ENCODE measurements at regions not wholly inside any gene's neighbourhood (a gene's known extent, or its start where the extent isn't known, plus 50 kb on each side); places are given as distances from the start of the nearest gene placed in this dataset.
"Not testable (repeated sequence)": the region's sequence is repeated elsewhere in the genome, so short reads cannot be mapped to it uniquely, and the experiment has no call there.

GRCh38 chr3:181330257-181330656, 340.7 kb upstream of the DNAJC19 start:
- DNase-seq (ENCODE audit: low spot score), result no peak

GRCh38 chr3:181329024-181329423, 339.5 kb upstream of the DNAJC19 start:
- peak; percentile 41 for DNase-seq (ENCODE audit: low spot score)

GRCh38 chr3:181328346-181328745, 338.8 kb upstream of the DNAJC19 start:
- DNase-seq (ENCODE audit: low spot score), result no peak

GRCh38 chr3:181327349-181327748, 337.8 kb upstream of the DNAJC19 start:
- no peak for DNase-seq (ENCODE audit: low spot score)

- DNase-seq (ENCODE audit: low spot score), result peak; percentile 38
Measured at GRCh38 chr3:181326637-181327223, 337.2 kb upstream of the DNAJC19 start.

GRCh38 chr3:181324516-181324915, 335.0 kb upstream of the DNAJC19 start:
- DNase-seq (ENCODE audit: low spot score), result not testable (repeated sequence)

- no peak for DNase-seq (ENCODE audit: low spot score)
Measured at GRCh38 chr3:181318321-181318720, 328.8 kb upstream of the DNAJC19 start.

GRCh38 chr3:181317508-181317907, 328.0 kb upstream of the DNAJC19 start:
- DNase-seq (ENCODE audit: low spot score), result no peak

- DNase-seq (ENCODE audit: low spot score), result peak; percentile 26
Measured at GRCh38 chr3:181316482-181316881, 326.9 kb upstream of the DNAJC19 start.

GRCh38 chr3:181313335-181313734, 323.8 kb upstream of the DNAJC19 start:
- no peak for DNase-seq (ENCODE audit: low spot score)

- no peak for DNase-seq (ENCODE audit: low spot score)
Measured at GRCh38 chr3:181311186-181311585, 321.6 kb upstream of the DNAJC19 start.

- no peak for DNase-seq (ENCODE audit: low spot score)
Measured at GRCh38 chr3:181302960-181303359, 313.4 kb upstream of the DNAJC19 start.

GRCh38 chr3:181300033-181300432, 310.5 kb upstream of the DNAJC19 start:
- DNase-seq (ENCODE audit: low spot score), result no peak

- no peak for DNase-seq (ENCODE audit: low spot score)
Measured at GRCh38 chr3:181298421-181298820, 308.9 kb upstream of the DNAJC19 start.

- no peak for DNase-seq (ENCODE audit: low spot score)
Measured at GRCh38 chr3:181292984-181293383, 303.4 kb upstream of the DNAJC19 start.

- no peak for DNase-seq (ENCODE audit: low spot score)
Measured at GRCh38 chr3:181290941-181291340, 301.4 kb upstream of the DNAJC19 start.

- DNase-seq (ENCODE audit: low spot score), result no peak
Measured at GRCh38 chr3:181289306-181289705, 299.8 kb upstream of the DNAJC19 start.

- no peak for DNase-seq (ENCODE audit: low spot score)
Measured at GRCh38 chr3:181288145-181288544, 298.6 kb upstream of the DNAJC19 start.

- no peak for DNase-seq (ENCODE audit: low spot score)
Measured at GRCh38 chr3:181279239-181279565, 289.7 kb upstream of the DNAJC19 start.

GRCh38 chr3:181278468-181279238, 289.1 kb upstream of the DNAJC19 start:
- DNase-seq (ENCODE audit: low spot score), result peak; percentile 9

GRCh38 chr3:181276358-181276896, 286.9 kb upstream of the DNAJC19 start:
- no peak for DNase-seq (ENCODE audit: low spot score)

GRCh38 chr3:181274025-181274424, 284.5 kb upstream of the DNAJC19 start:
- no peak for DNase-seq (ENCODE audit: low spot score)

- no peak for DNase-seq (ENCODE audit: low spot score)
Measured at GRCh38 chr3:181267312-181267711, 277.8 kb upstream of the DNAJC19 start.
